NCI-H748 (cell line): ENCODE measurements at regions not wholly inside any gene's neighbourhood (a gene's known extent, or its start where the extent isn't known, plus 50 kb on each side); places are given as distances from the start of the nearest gene placed in this dataset.
"Not testable (repeated sequence)": the region's sequence is repeated elsewhere in the genome, so short reads cannot be mapped to it uniquely, and the experiment has no call there.

Experiments used
- DNase-seq: peaks from one replicate; lab custom pipeline; 2025; ENCODE audit not compliant: unreplicated experiment; lab: John Stamatoyannopoulos, UW

GRCh38 chr4:63105839-63106238 is 1303.4 kb downstream of the TECRL start:
- DNase-seq: no peak

DNA sequence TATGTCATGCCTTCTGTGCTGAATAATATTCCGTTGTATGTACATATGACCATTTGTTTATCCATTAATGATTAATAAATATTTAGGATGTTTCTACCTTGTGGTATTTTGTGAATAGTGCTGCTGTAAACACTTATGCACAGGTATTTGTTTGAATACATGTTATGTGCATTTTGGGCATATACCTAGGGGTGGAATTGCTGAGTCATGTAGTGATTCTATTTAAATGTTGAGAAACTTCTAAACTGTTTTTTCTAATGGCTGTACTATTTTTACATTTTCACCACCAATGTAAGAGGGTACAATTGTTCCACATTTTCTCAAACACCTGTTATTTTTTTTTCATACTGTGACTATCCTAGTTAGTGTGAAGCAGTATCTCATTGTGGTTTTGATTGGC is 1318.6 kb downstream of the TECRL start:
- DNase-seq: no peak

DNA sequence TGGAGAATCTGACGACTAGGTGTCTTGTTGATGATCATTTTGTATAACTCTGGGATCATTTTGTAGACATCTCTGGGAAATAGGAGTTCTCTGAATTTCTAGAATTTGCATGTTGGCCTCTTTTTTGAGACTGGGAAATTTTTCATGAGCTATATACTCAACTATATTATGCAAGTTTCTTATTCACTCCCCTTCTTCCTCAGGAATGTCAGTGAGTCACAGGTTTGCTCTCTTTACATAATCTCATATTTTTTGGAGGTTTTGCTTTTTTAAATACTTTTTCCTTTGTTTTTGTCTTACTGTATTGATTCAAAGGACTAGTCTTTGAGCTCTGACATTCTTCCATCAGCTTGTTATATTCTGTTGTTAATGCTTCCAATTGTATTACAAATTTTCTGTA is 1324.2 kb downstream of the TECRL start:
- no peak for DNase-seq

- no peak for DNase-seq
Observed at GRCh38 chr4:63080934-63081333, 1328.3 kb downstream of the TECRL start.

- DNase-seq: no peak
Observed at GRCh38 chr4:63063760-63064159, 1345.5 kb downstream of the TECRL start.

DNA sequence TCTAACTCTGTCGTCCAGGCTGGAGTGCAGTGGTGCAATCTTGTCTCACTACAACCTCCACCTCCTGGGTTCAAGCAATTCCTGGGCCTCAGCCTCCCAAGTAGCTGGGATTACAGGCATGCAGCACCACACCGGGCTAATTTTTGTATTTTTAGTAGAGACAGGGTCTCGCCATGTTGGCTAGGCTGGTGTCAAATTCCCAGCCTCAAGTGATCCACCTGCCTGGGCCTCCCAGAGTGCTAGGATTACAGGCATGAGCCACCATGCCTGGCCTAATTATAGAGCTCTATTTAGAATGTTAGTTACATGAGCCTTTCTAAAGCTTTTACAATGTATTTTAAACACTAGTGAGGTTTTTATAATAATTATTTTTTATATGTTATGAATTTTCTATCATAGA is 1346.4 kb downstream of the TECRL start:
- not testable (repeated sequence) for DNase-seq

DNA sequence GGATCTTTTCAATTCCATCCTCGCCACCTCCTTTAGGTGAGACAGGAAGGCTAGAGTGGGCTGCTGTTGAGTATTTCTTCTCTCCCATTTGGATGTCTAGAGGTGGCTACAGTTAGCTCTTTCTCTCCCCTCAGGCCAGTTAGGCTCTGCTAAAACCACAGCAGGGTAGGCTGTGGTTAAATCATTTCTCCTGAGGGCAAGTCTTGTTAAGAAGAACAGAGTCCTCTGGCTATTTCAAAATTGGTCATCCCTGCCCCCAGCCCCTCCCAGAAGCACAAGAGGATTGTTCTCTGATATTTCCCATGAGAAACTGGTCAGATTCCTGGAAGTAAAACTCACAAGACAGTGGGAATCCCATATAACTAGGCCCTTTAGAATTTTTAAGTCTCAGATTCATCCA is 1359.5 kb downstream of the TECRL start:
- no peak for DNase-seq

- no peak for DNase-seq
Observed at GRCh38 chr4:63049278-63049677, 1360.0 kb downstream of the TECRL start.

GRCh38 chr4:63036159-63036866 is 1372.9 kb downstream of the TECRL start:
- no peak for DNase-seq

GRCh38 chr4:63029380-63029779 is 1379.9 kb downstream of the TECRL start:
- DNase-seq: no peak

DNA sequence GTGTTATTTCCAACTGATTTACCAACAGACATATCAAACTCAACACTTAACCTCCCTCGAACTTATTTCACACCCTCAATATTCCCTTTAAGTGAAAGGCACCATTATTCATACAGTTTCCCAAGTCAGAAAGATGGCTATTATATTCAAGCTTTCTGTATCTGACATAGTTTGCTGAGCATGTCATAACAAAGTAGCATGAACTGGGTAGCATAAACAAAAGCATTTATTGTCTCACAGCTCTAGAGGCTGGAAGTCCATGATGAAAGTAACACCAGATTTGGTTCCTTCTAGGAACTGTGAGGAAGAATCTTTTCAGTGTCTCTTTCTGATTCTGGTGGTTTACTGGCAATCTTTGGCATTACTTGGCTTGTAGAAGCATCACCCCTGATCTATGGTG is 1388.6 kb downstream of the TECRL start:
- no peak for DNase-seq

DNA sequence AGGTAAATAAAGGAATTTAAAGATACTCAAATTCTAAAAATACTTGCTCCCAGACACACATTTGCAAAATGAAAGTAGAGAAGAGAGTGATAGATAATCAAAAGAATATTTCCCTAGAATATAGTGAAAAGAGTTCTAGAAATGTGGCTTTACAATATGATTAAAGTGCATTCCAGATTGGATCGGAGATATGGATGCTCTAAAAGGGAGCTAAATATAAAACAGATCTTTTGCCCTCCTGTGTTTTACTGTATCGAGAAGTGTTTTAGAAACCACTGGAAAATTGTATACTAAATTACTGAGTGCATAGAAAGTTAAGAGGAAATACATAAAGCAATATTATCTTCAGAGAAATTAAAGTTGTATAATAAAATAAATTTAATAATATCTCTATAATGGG is 1392.0 kb downstream of the TECRL start:
- no peak for DNase-seq

GRCh38 chr4:62970846-62971245 is 1438.4 kb downstream of the TECRL start:
- DNase-seq: no peak

- DNase-seq: no peak
Observed at GRCh38 chr4:62960415-62960814, 1448.8 kb downstream of the TECRL start.

- no peak for DNase-seq
Observed at GRCh38 chr4:62953752-62954151, 1455.5 kb downstream of the TECRL start.

DNA sequence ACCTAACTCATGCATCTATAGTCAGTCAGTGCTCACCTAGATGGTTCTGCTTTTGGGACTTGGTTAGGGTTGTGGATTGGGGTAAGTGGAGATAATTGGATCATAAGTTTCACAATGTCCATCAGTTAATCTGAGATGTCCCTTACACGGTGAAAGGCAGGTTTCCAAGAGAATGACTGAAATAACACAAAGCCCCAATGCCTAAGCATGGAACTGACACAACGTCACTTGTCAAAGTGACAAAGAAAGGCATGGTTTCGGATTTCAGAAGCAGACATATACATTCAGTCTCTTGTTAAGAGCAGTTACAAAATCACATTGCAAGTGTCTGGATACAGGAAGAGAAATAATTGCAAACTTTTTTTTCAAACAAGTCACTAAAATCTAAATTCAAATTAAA is 1456.9 kb downstream of the TECRL start:
- DNase-seq: peak; percentile 0

- no peak for DNase-seq
Observed at GRCh38 chr4:62948108-62948507, 1461.1 kb downstream of the TECRL start.

- no peak for DNase-seq
Observed at GRCh38 chr4:62940229-62940628, 1469.0 kb downstream of the TECRL start.

- no peak for DNase-seq
Observed at GRCh38 chr4:62930884-62931283, 1478.4 kb downstream of the TECRL start.

DNA sequence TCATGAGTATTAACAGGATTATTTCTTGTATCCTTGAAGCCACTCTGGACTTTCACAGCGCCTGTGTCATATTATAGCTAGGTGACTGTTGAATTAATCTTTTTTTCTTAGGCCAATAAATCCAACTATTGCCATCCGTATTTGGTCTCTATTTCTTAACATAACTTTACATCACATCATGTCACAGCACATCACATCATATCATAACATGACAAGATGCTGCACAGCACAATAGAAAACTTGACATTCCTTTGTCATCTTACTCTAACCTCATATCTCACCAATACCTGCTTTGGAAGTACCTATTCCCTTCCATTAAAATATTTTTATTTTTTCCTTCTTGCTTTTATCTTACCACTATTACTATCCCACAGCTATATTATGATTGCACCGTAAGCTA is 1480.8 kb downstream of the TECRL start:
- DNase-seq: no peak

DNA sequence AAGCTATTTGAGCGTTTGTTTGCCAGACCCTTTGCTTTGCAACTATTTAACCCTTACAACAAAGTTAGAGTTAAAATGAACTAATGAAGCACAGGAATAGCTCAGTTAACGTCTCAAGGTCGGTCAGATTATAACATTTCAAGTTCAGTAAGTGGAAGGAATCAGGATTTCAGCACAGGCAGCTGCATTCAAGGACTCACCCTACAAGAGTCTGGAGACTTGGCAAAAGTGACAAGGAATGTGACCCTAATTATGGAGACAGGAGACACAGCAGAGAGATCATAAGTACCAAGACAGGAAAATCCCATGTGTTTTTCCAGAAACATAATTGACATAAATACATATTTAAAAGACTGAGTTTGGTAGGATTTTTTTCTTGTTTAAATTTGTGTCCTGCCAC is 1481.7 kb downstream of the TECRL start:
- no peak for DNase-seq

DNA sequence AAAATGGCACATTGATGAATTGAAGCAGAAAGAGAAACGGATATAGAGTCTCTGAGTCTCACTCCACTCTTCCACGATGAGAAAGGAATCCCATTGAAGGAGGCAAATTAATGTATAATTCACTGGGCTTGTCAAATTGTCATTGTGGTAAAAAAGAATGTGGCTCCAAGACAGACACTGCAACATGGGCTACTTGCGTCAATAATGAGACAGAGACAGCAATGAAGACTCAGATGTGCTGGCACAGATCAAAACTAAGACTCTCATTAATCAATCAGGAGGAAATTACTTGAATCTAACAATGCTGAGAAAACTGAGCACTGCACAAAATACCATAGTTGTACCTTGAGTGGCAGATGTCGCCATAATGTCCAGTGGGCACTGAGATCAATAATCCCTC is 1485.5 kb downstream of the TECRL start:
- no peak for DNase-seq

GRCh38 chr4:62917649-62918048 is 1491.6 kb downstream of the TECRL start:
- no peak for DNase-seq
